H1 (cell line): ENCODE measurements at regions not wholly inside any gene's neighbourhood (a gene's known extent, or its start where the extent isn't known, plus 50 kb on each side); places are given as distances from the start of the nearest gene placed in this dataset.

Experiments used
- ASH2L ChIP-seq: fragments of 200-600, 300-600 bp; sonication (generic); IDR thresholded peaks from one replicate; pipeline ENCODE4 v1.7.1; 2017; ENCODE audit warnings: low read length
- CEBPB ChIP-seq: IDR thresholded peaks from 2 replicates; pipeline ENCODE4 v1.6.1; 2012; ENCODE audit warnings: low read depth, low read length
- CTBP2 ChIP-seq: IDR thresholded peaks from 2 replicates; pipeline ENCODE4 v1.7.0; 2011; ENCODE audit warnings: borderline replicate concordance, mild to moderate bottlenecking, moderate library complexity, mixed read lengths, low read length; ENCODE audit not compliant: insufficient read depth, insufficient read length
- FOSL1 ChIP-seq: IDR thresholded peaks from 2 replicates; pipeline ENCODE4 v1.6.1; 2011; ENCODE audit warnings: mild to moderate bottlenecking, low read depth, low read length, moderate library complexity; ENCODE audit not compliant: insufficient read depth
- GABPA ChIP-seq: IDR thresholded peaks from 2 replicates; pipeline ENCODE4 v1.6.1; 2011; ENCODE audit warnings: mild to moderate bottlenecking, low read length, moderate library complexity, borderline replicate concordance; ENCODE audit not compliant: insufficient read depth
- RNF2 ChIP-seq: fragments of 200-900, 300-1000 bp; sonication (generic); IDR thresholded peaks from 2 replicates; pipeline ENCODE4 v1.7.1; 2016; ENCODE audit warnings: borderline replicate concordance, low read depth, mild to moderate bottlenecking, antibody characterized with exemption, low read length; ENCODE audit not compliant: poor library complexity, severe bottlenecking; ENCODE audit errors: missing control alignments
- SAP30 ChIP-seq: fragments of 300-600 bp; sonication (generic); IDR thresholded peaks from 2 replicates; pipeline ENCODE4 v1.7.1; 2012; ENCODE audit warnings: low read length, moderate library complexity, mild to moderate bottlenecking, inconsistent platforms; ENCODE audit not compliant: insufficient read depth, insufficient replicate concordance
- TCF12 ChIP-seq: IDR thresholded peaks from 2 replicates; pipeline ENCODE4 v1.6.1; 2011; ENCODE audit warnings: low read depth, mild to moderate bottlenecking, low read length
- TEAD4 ChIP-seq: IDR thresholded peaks from 2 replicates; pipeline ENCODE4 v1.6.1; 2012; ENCODE audit warnings: low read depth, low read length, inconsistent platforms, mixed read lengths

GRCh38 chr13:33644581-33645543 is 173.1 kb upstream of the RFC3 start (continued):
- no peak for TF ChIP-seq CTBP2
- no peak for TF ChIP-seq TCF12
- no peak for TF ChIP-seq FOSL1
- no peak for TF ChIP-seq RNF2
- no peak for TF ChIP-seq GABPA
- TF ChIP-seq CEBPB, result no peak
- TF ChIP-seq ASH2L, result no peak
- TF ChIP-seq SAP30, result no peak
- no peak for TF ChIP-seq TEAD4
